ENCODE measurements at regions not wholly inside any gene's neighbourhood (a gene's known extent, or its start where the extent isn't known, plus 50 kb on each side); places are given as distances from the start of the nearest gene placed in this dataset.

- H2AFZ ChIP-seq, result no peak overlapping the region
- peaks cover 32% of the 10 kb centered on the region for H3K27me3 ChIP-seq (replicated peaks; ENCODE audit: insufficient read depth)
- no peak overlapping the region for H3K4me2 ChIP-seq (ENCODE audit: unreplicated experiment)
- no peaks in the 10 kb centered on the region for H3K4me1 ChIP-seq (ENCODE audit: insufficient read depth)
- H3K9ac ChIP-seq, result no peak overlapping the region
- H3K9me3 ChIP-seq (ENCODE audit: low read depth), result no peaks in the 10 kb centered on the region
- H3K4me3 ChIP-seq, result no peak overlapping the region
- in situ Hi-C loops (cut with MboI), result no loop called here
- no peaks in the 10 kb centered on the region for H3K79me2 ChIP-seq (ENCODE audit: insufficient read depth)
- 19 to 22% methylated on average over 7 of the region's 7 CpGs for WGBS, 2 experiments (ENCODE audit: low coverage in 1 of 2, low lambda C conversion rate in 2 of 2, missing lambda C conversion rate in 2 of 2)
- no peaks in the 10 kb centered on the region for H4K20me1 ChIP-seq (ENCODE audit: insufficient read depth)
- DNase-seq, result no peak
- H3K27ac ChIP-seq, result no peak overlapping the region
- no peak for TF ChIP-seq EZH2 (IDR thresholded peaks at IDR 0.05; ENCODE audit: insufficient read depth, poor library complexity, severe bottlenecking)
- TF ChIP-seq EZH2phosphoT487 (IDR thresholded peaks at IDR 0.05; ENCODE audit: insufficient read depth, low read depth), result no peak
- H3K36me3 ChIP-seq (ENCODE audit: low read depth), result no peaks in the 10 kb centered on the region
- no peaks in the 10 kb centered on the region for H3K9me2 ChIP-seq (ENCODE audit: insufficient read depth)
- no peaks in the 10 kb centered on the region for H3F3A ChIP-seq (ENCODE audit: insufficient read depth)
These were observed 174.5 kb upstream of the RAD23B start for GRCh38 chr9:107108342-107109130.

- Histone ChIP-seq H3K4me1 (ENCODE audit: insufficient read depth) (no peaks in the 10 kb centered on the region), H3K27ac (no peak overlapping the region), H3K9me2 (ENCODE audit: insufficient read depth) (no peaks in the 10 kb centered on the region), H3K4me2 (ENCODE audit: unreplicated experiment) (no peak overlapping the region), H3F3A (ENCODE audit: insufficient read depth) (no peaks in the 10 kb centered on the region), H3K4me3 (no peak overlapping the region), H3K79me2 (ENCODE audit: insufficient read depth) (no peaks in the 10 kb centered on the region), H2AFZ (no peak overlapping the region), H3K36me3 (ENCODE audit: low read depth) (no peaks in the 10 kb centered on the region), H3K9me3 (ENCODE audit: low read depth) (no peaks in the 10 kb centered on the region), H4K20me1 (ENCODE audit: insufficient read depth) (no peaks in the 10 kb centered on the region), H3K27me3 (replicated peaks; ENCODE audit: insufficient read depth) (peaks cover 38% of the 10 kb centered on the region), H3K9ac (no peak overlapping the region)
- in situ Hi-C loops (cut with MboI), result no loop called here
- TF ChIP-seq EZH2 (IDR thresholded peaks at IDR 0.05; ENCODE audit: insufficient read depth, poor library complexity, severe bottlenecking) (no peak), EZH2phosphoT487 (IDR thresholded peaks at IDR 0.05; ENCODE audit: insufficient read depth, low read depth) (no peak)
- DNase-seq, result no peak
- WGBS, 2 experiments (ENCODE audit: low coverage in 1 of 2, low lambda C conversion rate in 2 of 2, missing lambda C conversion rate in 2 of 2), result 35 to 45% methylated on average over 2 of the region's 2 CpGs
These were observed 173.8 kb upstream of the RAD23B start for GRCh38 chr9:107109324-107109723.

GRCh38 chr9:107110153-107110552 is 172.9 kb upstream of the RAD23B start:
- no peak for TF ChIP-seq EZH2 (IDR thresholded peaks at IDR 0.05; ENCODE audit: insufficient read depth, poor library complexity, severe bottlenecking)
- no peak for TF ChIP-seq EZH2phosphoT487 (IDR thresholded peaks at IDR 0.05; ENCODE audit: insufficient read depth, low read depth)
- H3K4me3 ChIP-seq, result no peak overlapping the region
- no peaks in the 10 kb centered on the region for H3K36me3 ChIP-seq (ENCODE audit: low read depth)
- no peak overlapping the region for H3K27ac ChIP-seq
- in situ Hi-C loops (cut with MboI), result no loop called here
- H3F3A ChIP-seq (ENCODE audit: insufficient read depth), result no peaks in the 10 kb centered on the region
- no peaks in the 10 kb centered on the region for H3K9me3 ChIP-seq (ENCODE audit: low read depth)
- peaks cover 46% of the 10 kb centered on the region for H3K27me3 ChIP-seq (replicated peaks; ENCODE audit: insufficient read depth)
- no peaks in the 10 kb centered on the region for H3K79me2 ChIP-seq (ENCODE audit: insufficient read depth)
- WGBS, 2 experiments (ENCODE audit: low coverage in 1 of 2, low lambda C conversion rate in 2 of 2, missing lambda C conversion rate in 2 of 2), result 25 to 33% methylated on average over 2 of the region's 2 CpGs
- H3K4me1 ChIP-seq (ENCODE audit: insufficient read depth), result no peaks in the 10 kb centered on the region
- no peak for DNase-seq
- H3K9ac ChIP-seq, result no peak overlapping the region
- H3K9me2 ChIP-seq (ENCODE audit: insufficient read depth), result no peaks in the 10 kb centered on the region
- no peaks in the 10 kb centered on the region for H4K20me1 ChIP-seq (ENCODE audit: insufficient read depth)
- H2AFZ ChIP-seq, result no peak overlapping the region
- H3K4me2 ChIP-seq (ENCODE audit: unreplicated experiment), result no peak overlapping the region

- Histone ChIP-seq H3K9ac (no peak overlapping the region), H3K9me2 (ENCODE audit: insufficient read depth) (no peaks in the 10 kb centered on the region), H2AFZ (no peak overlapping the region), H3K9me3 (ENCODE audit: low read depth) (no peaks in the 10 kb centered on the region), H3K4me2 (ENCODE audit: unreplicated experiment) (no peak overlapping the region), H3K79me2 (ENCODE audit: insufficient read depth) (no peaks in the 10 kb centered on the region), H3K4me3 (no peak overlapping the region), H3K36me3 (ENCODE audit: low read depth) (no peaks in the 10 kb centered on the region), H3F3A (ENCODE audit: insufficient read depth) (no peaks in the 10 kb centered on the region), H3K27ac (no peak overlapping the region), H4K20me1 (ENCODE audit: insufficient read depth) (no peaks in the 10 kb centered on the region), H3K4me1 (ENCODE audit: insufficient read depth) (no peaks in the 10 kb centered on the region), H3K27me3 (replicated peaks; ENCODE audit: insufficient read depth) (peaks cover 48% of the 10 kb centered on the region)
- DNase-seq, result no peak
- WGBS, 2 experiments (ENCODE audit: low coverage in 1 of 2, low lambda C conversion rate in 2 of 2, missing lambda C conversion rate in 2 of 2), result 68 to 82% methylated on average over 1 of the region's 1 CpG
- in situ Hi-C loops (cut with MboI), result no loop called here
- no peak for TF ChIP-seq EZH2 (IDR thresholded peaks at IDR 0.05; ENCODE audit: insufficient read depth, poor library complexity, severe bottlenecking)
- TF ChIP-seq EZH2phosphoT487 (IDR thresholded peaks at IDR 0.05; ENCODE audit: insufficient read depth, low read depth), result no peak
These were observed 170.3 kb upstream of the RAD23B start for GRCh38 chr9:107112707-107113243.

Data from GM23248 (cell line).